HEK293T (cell line): ENCODE measurements at regions not wholly inside any gene's neighbourhood (a gene's known extent, or its start where the extent isn't known, plus 50 kb on each side); places are given as distances from the start of the nearest gene placed in this dataset.
"Not testable (repeated sequence)": the region's sequence is repeated elsewhere in the genome, so short reads cannot be mapped to it uniquely, and the experiment has no call there.

Experiments
- CTCF ChIA-PET: fragments of 350-600 bp; formaldehyde crosslinking; extraction: SDS; loops from one replicate; lab custom pipeline; 2021; ENCODE audit warnings: antibody characterized with exemption, inconsistent platforms; lab: Yijun Ruan, JAX
- POLR2A ChIA-PET: fragments of 350-600 bp; formaldehyde crosslinking; extraction: SDS; loops from one replicate; lab custom pipeline; 2020; ENCODE audit warnings: antibody characterized with exemption, inconsistent platforms; lab: Yijun Ruan, JAX
- DNase-seq: peaks from one replicate; pipeline ENCODE4 v3.0.0; 2012; ENCODE audit warnings: mixed read lengths; ENCODE audit errors: extremely low spot score
- ARNT ChIP-seq: fragments of 450-650 bp; IDR thresholded peaks from 2 replicates; pipeline ENCODE4 v1.6.1; 2017; ENCODE audit warnings: mild to moderate bottlenecking
- BHLHE40 ChIP-seq: fragments of 450-650 bp; IDR thresholded peaks from 2 replicates; pipeline ENCODE4 v1.6.1; 2016; ENCODE audit warnings: mild to moderate bottlenecking, moderate library complexity, borderline replicate concordance
- CTBP1 ChIP-seq: fragments of 450-650 bp; IDR thresholded peaks from 2 replicates; pipeline ENCODE4 v1.6.1; 2016; ENCODE audit warnings: borderline replicate concordance
- ELF4 ChIP-seq: fragments of 450-650 bp; IDR thresholded peaks from 2 replicates; pipeline ENCODE4 v1.6.1; 2017; ENCODE audit warnings: antibody characterized with exemption
- FOXA1 ChIP-seq: fragments of 450-650 bp; IDR thresholded peaks from 2 replicates; pipeline ENCODE4 v1.6.1; 2016; ENCODE audit warnings: mild to moderate bottlenecking
- FOXK2 ChIP-seq: fragments of 450-650 bp; IDR thresholded peaks from 2 replicates; pipeline ENCODE4 v1.6.1; 2016; ENCODE audit warnings: mild to moderate bottlenecking
- FOXM1 ChIP-seq: fragments of 450-650 bp; IDR thresholded peaks from 2 replicates; pipeline ENCODE4 v1.6.1; 2017; ENCODE audit warnings: mild to moderate bottlenecking, borderline replicate concordance
- HDGF ChIP-seq: fragments of 450-650 bp; IDR thresholded peaks from 2 replicates; pipeline ENCODE4 v1.6.1; 2017; ENCODE audit warnings: antibody characterized with exemption, borderline replicate concordance
- L3MBTL2 ChIP-seq: fragments of 450-650 bp; conservative IDR thresholded peaks from 2 replicates; pipeline ENCODE4 v1.6.1; 2016; ENCODE audit warnings: mild to moderate bottlenecking
- LEF1 ChIP-seq: fragments of 450-650 bp; IDR thresholded peaks from 2 replicates; pipeline ENCODE4 v1.6.1; 2017; ENCODE audit warnings: mild to moderate bottlenecking, borderline replicate concordance
- NFRKB ChIP-seq: fragments of 450-650 bp; IDR thresholded peaks from 2 replicates; pipeline ENCODE4 v1.6.1; 2016; ENCODE audit warnings: mild to moderate bottlenecking, moderate library complexity
- PKNOX1 ChIP-seq: fragments of 450-650 bp; IDR thresholded peaks from 2 replicates; pipeline ENCODE4 v1.6.1; 2016
- SP1 ChIP-seq: fragments of 450-650 bp; IDR thresholded peaks from 2 replicates; pipeline ENCODE4 v1.6.1; 2017
- SUZ12 ChIP-seq: fragments of 450-650 bp; IDR thresholded peaks from 2 replicates; pipeline ENCODE4 v1.6.1; 2016; ENCODE audit warnings: mild to moderate bottlenecking
- TARDBP ChIP-seq: fragments of 450-650 bp; IDR thresholded peaks from 2 replicates; pipeline ENCODE4 v1.6.1; 2016
- ZNF384 ChIP-seq: fragments of 450-650 bp; IDR thresholded peaks from 2 replicates; pipeline ENCODE4 v1.6.1; 2016

GRCh38 chr6:169861431-169862042, 110.1 kb downstream of the ERMARD start:
- CTCF ChIA-PET: no interaction called here
- POLR2A ChIA-PET: no interaction called here
- no peak for DNase-seq
- TF ChIP-seq PKNOX1 (no peak), FOXK2 (no peak), TARDBP (no peak), HDGF (no peak), CTBP1 (no peak), LEF1 (no peak), L3MBTL2 (no peak), ELF4 (no peak), ZNF384 (no peak), SUZ12 (no peak), FOXM1 (no peak), SP1 (no peak)

GRCh38 chr6:169859978-169860703, 108.7 kb downstream of the ERMARD start:
- no peak for DNase-seq
- TF ChIP-seq FOXM1 (no peak), NFRKB (no peak)
- ChIA-PET CTCF (no interaction called here), POLR2A (no interaction called here)

- CTCF ChIA-PET: no interaction called here
- no peak for DNase-seq
- POLR2A ChIA-PET: no interaction called here
- no peak for TF ChIP-seq NFRKB
These were observed 108.1 kb downstream of the ERMARD start for GRCh38 chr6:169859401-169859977.

GRCh38 chr6:169858935-169859351, 107.5 kb downstream of the ERMARD start:
- TF ChIP-seq ZNF384 (no peak), CTBP1 (no peak), HDGF (no peak), FOXA1 (no peak), NFRKB (no peak), FOXM1 (no peak), ARNT (no peak), PKNOX1 (no peak)
- DNase-seq: no peak
- CTCF ChIA-PET: no interaction called here
- POLR2A ChIA-PET: no interaction called here

- no peak for DNase-seq
- TF ChIP-seq NFRKB (no peak), ARNT (no peak), LEF1 (no peak), L3MBTL2 (no peak), SP1 (no peak), TARDBP (no peak), SUZ12 (no peak), FOXM1 (no peak), HDGF (no peak), BHLHE40 (no peak), PKNOX1 (no peak), ZNF384 (no peak), FOXK2 (no peak)
- ChIA-PET CTCF (no interaction called here), POLR2A (no interaction called here)
These were observed 107.0 kb downstream of the ERMARD start for GRCh38 chr6:169858293-169858934.

GRCh38 chr6:169857343-169858292, 106.2 kb downstream of the ERMARD start:
- ChIA-PET CTCF (no interaction called here), POLR2A (no interaction called here)
- no peak for DNase-seq
- no peak for TF ChIP-seq CTBP1
- TF ChIP-seq LEF1: no peak
- no peak for TF ChIP-seq FOXA1
- no peak for TF ChIP-seq PKNOX1
- no peak for TF ChIP-seq TARDBP

GRCh38 chr6:169856442-169857342, 105.3 kb downstream of the ERMARD start:
- POLR2A ChIA-PET, DNase-seq, CTCF ChIA-PET: not testable (repeated sequence)
